Progenitor cell of endocrine pancreas (in vitro differentiated cells): ENCODE measurements at regions not wholly inside any gene's neighbourhood (a gene's known extent, or its start where the extent isn't known, plus 50 kb on each side); places are given as distances from the start of the nearest gene placed in this dataset.

ENCODE experiments used
- DNase-seq: peaks from one replicate; pipeline ENCODE4 v3.0.0; 2021; ENCODE audit warnings: low spot score; ENCODE audit not compliant: unreplicated experiment
- H3K27ac Mint-ChIP-seq: 2 replicates; pipeline ENCODE4 v1.8.0; 2021; ENCODE audit warnings: mild to moderate bottlenecking, moderate library complexity, mixed read lengths
- H3K27me3 Mint-ChIP-seq: 2 replicates; pipeline ENCODE4 v1.8.0; 2021; ENCODE audit warnings: mixed read lengths
- H3K36me3 Mint-ChIP-seq: 2 replicates; pipeline ENCODE4 v1.8.0; 2022; ENCODE audit warnings: mixed read lengths; ENCODE audit not compliant: insufficient read depth
- H3K4me1 Mint-ChIP-seq: 2 replicates; pipeline ENCODE4 v1.8.0; 2021; ENCODE audit warnings: low read depth, mixed read lengths
- H3K4me3 Mint-ChIP-seq: 2 replicates; pipeline ENCODE4 v1.8.0; 2021; ENCODE audit warnings: low read depth, mild to moderate bottlenecking, moderate library complexity, mixed read lengths
- H3K9me3 Mint-ChIP-seq: 2 replicates; pipeline ENCODE4 v1.8.0; 2021; ENCODE audit warnings: low read depth, mixed read lengths
- CTCF ChIP-seq: fragments of 200-600 bp; sonication (generic); IDR thresholded peaks from one replicate; pipeline ENCODE4 v1.5.0; 2021; ENCODE audit warnings: antibody characterized with exemption, mild to moderate bottlenecking; ENCODE audit not compliant: unreplicated experiment

DNA sequence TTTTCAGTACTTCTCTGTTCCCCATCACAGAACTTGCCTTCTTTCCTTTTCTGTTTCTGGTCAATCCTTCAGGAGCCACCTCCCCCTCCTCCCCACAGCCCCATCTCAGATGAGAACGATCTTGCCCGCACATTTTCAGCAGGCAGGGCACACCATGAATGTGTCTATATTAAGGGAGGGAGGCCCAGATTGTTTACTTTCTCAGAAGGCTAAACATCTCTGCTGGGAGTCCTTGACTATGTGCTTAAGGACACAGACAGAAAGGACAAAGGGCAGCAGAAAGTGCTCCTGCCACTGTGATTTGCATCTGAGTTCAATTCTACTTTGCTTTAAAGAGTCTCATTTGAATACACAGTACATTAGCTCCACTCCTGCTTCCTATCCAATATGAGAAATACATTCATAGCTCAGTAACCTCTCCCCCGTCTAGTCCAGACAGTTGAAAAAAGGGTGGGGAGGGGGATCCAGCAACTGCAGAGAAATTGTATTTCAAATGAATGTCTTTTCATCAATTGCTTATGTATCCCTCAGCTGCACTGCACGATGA lies 175.0 kb upstream of the PARD3B start:
- Mint-ChIP-seq H3K36me3 (no peaks in the 10 kb centered on the region), H3K9me3 (peaks cover 6% of the 10 kb centered on the region), H3K27ac (no peak overlapping the region), H3K4me1 (peaks cover 10% of the 10 kb centered on the region), H3K27me3 (no peaks in the 10 kb centered on the region), H3K4me3 (no peak overlapping the region)
- no peak for TF ChIP-seq CTCF
- DNase-seq: no peak

- Mint-ChIP-seq H3K4me1 (peaks cover 10% of the 10 kb centered on the region), H3K9me3 (peaks cover 10% of the 10 kb centered on the region)
- no peak for TF ChIP-seq CTCF
Measured at GRCh38 chr2:204373942-204374341, 171.3 kb upstream of the PARD3B start.

GRCh38 chr2:204380141-204380881 lies 165.0 kb upstream of the PARD3B start:
- H3K4me1 Mint-ChIP-seq: no peaks in the 10 kb centered on the region
- H3K27me3 Mint-ChIP-seq: no peaks in the 10 kb centered on the region
- H3K36me3 Mint-ChIP-seq: no peaks in the 10 kb centered on the region
- TF ChIP-seq CTCF: no peak
- peaks cover 12% of the 10 kb centered on the region for H3K9me3 Mint-ChIP-seq
- no peak for DNase-seq
- H3K27ac Mint-ChIP-seq: no peak overlapping the region
- H3K4me3 Mint-ChIP-seq: no peak overlapping the region

More at GRCh38 chr2:204373942-204374341, 171.3 kb upstream of the PARD3B start:
- no peaks in the 10 kb centered on the region for H3K27me3 Mint-ChIP-seq
- no peak overlapping the region for H3K27ac Mint-ChIP-seq
- no peak for DNase-seq
- no peak overlapping the region for H3K4me3 Mint-ChIP-seq
- no peaks in the 10 kb centered on the region for H3K36me3 Mint-ChIP-seq

- Mint-ChIP-seq H3K36me3 (no peaks in the 10 kb centered on the region), H3K9me3 (peaks cover 5% of the 10 kb centered on the region), H3K4me3 (no peak overlapping the region), H3K27me3 (no peaks in the 10 kb centered on the region), H3K27ac (no peak overlapping the region), H3K4me1 (no peaks in the 10 kb centered on the region)
- no peak for TF ChIP-seq CTCF
- no peak for DNase-seq
Measured at GRCh38 chr2:204386668-204387067, 158.6 kb upstream of the PARD3B start.

GRCh38 chr2:204389120-204389519 lies 156.2 kb upstream of the PARD3B start:
- Mint-ChIP-seq H3K4me1 (no peaks in the 10 kb centered on the region), H3K4me3 (no peak overlapping the region), H3K27me3 (no peaks in the 10 kb centered on the region), H3K27ac (no peak overlapping the region), H3K36me3 (no peaks in the 10 kb centered on the region), H3K9me3 (peaks cover 8% of the 10 kb centered on the region)
- DNase-seq: no peak
- no peak for TF ChIP-seq CTCF
